Activated CD4-positive, CD25-positive, alpha-beta regulatory T cell (primary cell): ENCODE measurements at regions not wholly inside any gene's neighbourhood (a gene's known extent, or its start where the extent isn't known, plus 50 kb on each side); places are given as distances from the start of the nearest gene placed in this dataset.
A peak's percentile ranks its signal among the peaks of the same experiment; 100 is the strongest.

Source experiments
- DNase-seq, 4 experiments: peaks; one replicate each; lab custom pipeline; 2025; lab: John Stamatoyannopoulos, UW

- DNase-seq: no peak
Measured at GRCh38 chr6:113292646-113293422, 564.3 kb upstream of the MARCKS start.

GRCh38 chr6:113293423-113293740 is 563.8 kb upstream of the MARCKS start:
- DNase-seq: no peak

DNA sequence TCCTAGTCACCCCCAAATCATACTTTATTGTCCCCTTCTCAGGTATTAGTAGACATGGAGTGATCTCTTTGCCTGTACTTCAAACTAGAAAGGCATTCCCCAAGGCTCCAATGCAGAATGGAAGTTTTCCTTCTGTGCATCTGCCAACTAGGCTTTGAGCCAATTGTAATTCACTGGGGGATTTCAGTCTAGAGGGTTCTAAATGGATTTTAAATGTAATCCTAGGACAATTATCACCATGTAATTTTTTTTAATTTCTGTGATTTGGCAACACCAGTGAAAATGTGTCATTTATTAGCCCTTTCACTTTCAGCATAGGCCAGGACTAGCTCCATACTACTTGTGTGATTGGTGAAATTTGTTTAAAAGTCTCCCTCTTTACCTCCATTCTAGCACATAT is 557.6 kb upstream of the MARCKS start:
- no peak for DNase-seq

- DNase-seq: no peak
Measured at GRCh38 chr6:113301651-113302050, 555.5 kb upstream of the MARCKS start.

DNA sequence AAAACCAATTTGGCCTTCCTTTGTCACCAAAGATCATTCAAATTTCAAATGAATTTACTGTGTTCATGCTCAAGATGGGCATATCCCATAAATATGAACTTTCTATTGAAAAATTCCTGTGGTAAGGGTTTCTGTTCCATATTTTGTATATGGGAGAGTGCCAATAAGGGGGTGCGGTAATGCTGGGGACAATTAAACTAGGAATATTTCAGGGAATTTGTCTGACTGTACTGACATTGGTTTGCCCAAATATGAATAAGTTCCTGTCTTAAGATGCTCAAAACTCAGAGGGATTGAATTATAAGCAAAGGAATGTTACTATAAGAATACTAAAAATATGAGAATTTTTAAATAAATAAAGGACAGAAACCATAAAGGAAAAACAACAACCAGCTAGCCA is 553.0 kb upstream of the MARCKS start:
- DNase-seq: no peak

DNA sequence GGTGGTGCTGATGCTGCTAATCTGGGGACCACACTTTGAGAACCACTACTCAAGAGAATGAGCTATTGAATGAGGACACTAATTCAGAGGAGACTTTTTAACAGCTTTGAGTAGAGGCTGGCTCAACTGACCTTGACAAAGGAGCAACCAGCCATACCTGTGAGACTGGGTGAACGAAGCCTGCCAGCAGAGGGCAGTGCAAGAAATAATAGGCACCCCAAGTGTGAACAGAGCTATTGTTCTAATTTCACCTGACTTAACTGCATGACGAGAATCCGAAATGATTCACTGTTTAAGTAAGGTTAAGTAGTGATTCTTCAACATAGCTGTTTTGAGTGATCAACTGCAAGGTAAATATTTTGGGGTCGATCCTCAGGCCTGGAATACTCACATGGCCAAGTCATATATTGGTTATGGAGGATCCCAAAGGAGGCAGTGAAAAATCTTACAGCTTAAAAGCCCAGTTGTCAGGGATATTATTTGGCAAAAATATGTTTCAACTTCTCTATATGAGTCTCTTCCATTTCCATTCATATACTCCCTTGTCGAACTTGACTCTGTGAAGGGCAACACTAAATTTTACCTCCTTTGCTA is 550.5 kb upstream of the MARCKS start:
- peak in 1 of 4 experiments; percentile 3 for DNase-seq

DNA sequence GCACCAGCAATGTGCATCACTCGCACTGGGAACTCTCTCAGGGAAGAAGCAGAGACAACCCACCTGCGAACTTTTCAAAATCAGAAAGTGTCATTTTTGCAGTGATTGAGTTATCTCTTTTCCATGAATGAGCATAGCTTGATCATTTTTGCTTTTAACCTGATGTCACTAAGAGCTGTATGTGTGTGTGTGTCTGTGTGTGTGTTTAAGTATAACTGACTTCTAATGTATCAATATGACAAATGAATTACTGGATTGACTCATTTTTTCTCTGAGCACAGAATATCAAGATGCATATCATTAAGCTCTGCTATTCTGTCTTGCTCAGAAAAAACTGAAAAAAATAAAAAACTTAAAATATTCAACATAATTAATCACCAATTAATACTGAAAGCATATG is 548.9 kb upstream of the MARCKS start:
- no peak for DNase-seq

DNA sequence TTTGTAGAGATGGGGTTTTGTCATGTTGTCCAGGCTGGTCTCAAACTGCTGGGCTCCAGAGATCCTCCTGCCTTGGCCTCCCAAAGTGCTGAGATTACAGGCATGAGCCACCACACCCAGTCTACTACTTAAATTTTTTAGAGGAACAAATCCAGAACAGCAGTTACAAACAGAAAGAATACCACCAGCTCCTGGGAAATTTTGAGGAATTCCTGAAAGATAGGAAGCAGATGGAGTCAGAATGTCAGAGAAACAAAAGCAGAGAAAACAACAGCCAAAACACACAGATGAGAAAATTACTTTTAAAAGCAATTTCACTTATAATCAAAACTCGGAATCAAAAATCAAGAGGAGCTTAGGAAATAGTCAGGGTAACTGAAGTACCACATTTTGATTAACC is 543.3 kb upstream of the MARCKS start:
- no peak for DNase-seq

DNA sequence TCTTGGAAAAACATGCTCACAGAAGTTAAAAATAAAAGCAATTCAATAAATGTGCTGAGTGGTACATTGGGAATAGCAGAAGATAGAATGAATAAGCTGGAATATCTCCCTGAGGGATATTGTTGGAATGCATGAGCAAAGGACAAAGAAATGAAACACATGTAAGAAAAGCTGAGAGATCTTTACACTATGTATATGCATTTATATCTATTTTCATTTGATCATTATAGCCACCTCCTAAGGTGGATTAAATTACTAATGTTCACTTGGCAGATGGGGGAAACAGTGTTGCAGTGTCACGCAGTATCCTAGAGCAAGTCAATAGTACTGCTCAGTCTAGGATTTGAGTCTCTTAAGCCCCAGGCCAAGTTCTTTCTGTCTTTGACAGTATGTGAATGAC is 542.0 kb upstream of the MARCKS start:
- no peak for DNase-seq

DNA sequence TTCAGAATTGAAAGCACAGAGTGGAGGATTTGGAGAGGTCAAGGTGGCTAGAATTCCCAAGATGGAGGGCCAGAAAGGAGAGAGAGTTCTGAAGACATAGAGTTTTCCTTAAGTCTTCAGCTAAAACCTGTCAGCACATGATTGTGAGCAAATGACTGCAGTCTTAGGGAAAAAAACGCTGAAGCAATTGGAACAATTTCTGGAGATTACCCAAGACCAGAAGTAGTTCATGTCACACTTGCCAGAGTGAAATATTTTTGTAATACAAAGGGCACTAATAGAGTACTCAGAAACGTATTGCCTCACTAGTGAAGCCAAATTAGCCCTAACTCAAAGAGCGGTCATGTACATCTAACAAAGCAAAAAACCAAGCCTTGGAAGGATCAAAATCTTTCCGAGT is 541.3 kb upstream of the MARCKS start:
- DNase-seq: no peak

DNA sequence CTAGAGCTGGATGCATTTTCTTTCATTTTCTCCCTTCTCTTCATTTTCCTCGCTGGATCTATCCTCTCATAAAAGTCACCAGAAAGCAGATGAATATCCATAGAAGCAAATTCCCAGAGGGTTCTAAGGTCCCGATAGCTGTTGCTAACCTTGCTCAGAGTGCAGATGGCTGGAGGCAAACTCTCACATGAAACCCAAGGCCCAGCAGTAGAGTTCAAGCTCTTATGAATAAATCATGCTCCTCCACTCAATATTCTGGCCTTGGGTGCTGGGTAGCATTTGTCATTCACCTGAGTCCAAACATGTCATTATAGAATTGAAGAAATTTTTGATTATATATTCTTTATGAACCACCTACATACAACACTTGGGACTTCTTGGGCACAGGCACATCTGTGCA is 539.7 kb upstream of the MARCKS start:
- no peak for DNase-seq

GRCh38 chr6:113317891-113318574 is 539.1 kb upstream of the MARCKS start:
- no peak for DNase-seq

DNA sequence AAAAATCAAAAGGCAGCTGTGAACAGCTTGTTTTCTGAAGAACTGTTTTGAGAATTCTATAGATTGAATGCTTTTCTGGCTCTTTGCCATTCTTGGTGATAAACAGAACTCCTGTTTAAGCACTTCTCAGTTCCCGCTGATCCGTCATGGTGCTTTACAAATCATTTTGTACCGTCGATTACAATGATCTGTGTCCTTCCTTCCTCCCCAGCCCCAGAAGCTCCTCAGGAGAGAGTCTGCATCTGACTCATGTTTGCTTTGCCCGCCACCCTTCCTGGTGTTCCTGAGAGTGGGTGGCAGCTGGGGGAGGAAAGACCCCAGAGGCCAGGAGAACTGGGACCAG is 538.6 kb upstream of the MARCKS start:
- no peak for DNase-seq

DNA sequence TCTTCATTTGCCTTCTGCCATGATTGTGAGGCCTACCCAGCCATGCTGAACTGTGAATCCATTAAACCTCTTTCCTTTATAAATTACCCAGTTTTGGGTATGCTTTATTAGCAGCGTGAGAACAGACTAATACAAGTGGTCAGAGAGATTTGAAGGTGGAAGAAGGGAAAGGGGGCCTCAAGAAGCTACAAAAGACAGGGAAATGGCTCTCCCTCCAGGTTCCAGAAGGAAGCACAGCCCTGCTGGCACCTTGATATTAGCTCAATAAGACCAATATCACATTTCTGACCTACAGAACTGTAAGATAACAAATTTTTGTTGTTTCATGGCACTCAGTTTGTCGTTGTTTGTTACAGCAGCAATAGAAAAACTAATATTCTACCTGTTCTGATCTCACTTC is 536.5 kb upstream of the MARCKS start:
- no peak for DNase-seq

DNA sequence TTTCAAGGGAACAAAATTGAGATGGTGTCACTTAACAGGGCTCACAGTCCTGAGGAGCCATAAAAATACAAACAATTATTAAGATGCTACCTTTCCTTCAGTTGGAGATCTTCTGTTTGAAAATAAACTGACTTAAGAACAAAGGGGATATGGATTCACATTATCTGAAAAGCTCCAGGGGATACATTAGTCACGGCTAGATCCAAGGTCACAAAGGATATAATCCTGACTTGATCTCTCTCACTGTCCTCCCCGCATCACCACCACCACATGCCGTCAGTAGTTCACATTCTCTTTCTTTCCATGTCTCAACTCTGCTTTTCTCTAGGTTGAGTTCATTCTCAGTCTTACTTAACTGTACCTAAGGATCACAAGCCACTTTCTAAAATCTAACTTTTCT is 530.4 kb upstream of the MARCKS start:
- DNase-seq: no peak

DNA sequence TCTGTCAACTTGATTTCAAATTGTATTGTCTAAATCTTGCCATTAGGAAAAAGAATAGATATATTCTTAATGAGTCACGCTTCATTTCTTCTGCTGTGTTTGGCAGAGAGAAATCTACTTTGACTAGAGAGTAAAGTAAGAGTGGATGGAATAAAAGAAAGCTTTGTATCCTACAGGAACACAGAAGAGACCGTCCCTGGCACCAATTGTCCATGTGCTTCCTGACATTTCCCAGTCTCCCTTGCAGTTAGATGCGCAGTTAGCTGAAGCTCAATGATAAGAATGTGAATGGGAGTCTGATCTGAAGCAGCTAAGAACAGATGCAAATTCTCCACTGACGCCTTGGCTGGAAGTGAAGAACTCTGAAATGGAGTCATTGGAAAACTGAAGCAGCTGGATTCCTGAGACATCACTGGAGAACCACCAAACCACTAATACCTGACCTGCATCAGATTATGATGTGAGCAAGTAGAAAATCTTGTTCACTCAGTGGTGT is 528.2 kb upstream of the MARCKS start:
- no peak for DNase-seq

- DNase-seq: no peak
Measured at GRCh38 chr6:113329942-113330635, 527.1 kb upstream of the MARCKS start.

DNA sequence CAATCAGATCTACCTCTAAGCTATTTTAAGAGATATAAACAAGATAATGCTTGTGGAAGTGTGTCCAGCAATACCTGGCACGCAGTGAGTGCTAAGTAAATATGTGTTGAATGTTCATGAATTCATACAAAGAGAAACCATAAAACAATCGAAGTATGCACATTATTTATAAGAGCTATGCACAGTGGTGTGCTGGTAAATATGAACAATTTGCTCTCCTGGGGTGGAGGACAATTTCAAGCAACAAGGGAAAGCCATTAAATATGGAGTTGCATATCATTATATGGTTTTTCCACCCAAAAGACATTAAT is 526.6 kb upstream of the MARCKS start:
- DNase-seq: no peak

DNA sequence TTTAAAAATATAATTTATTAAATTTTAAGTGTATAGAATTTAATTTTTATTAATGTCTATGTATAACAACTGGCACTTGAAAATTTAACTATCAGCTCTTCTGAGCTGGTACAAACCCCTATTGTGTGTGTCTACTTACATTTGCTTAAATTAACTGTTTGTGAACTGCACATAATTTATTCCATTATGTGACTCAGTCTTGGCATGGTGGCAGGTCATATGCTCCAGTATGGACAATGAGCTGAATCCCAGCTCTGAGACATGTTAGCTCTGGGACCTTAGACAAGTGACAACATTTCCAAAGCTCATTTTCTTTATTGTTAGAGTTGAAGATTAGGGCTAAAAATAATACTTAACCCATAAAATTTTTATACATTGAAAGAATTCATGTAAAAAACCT is 526.1 kb upstream of the MARCKS start:
- no peak for DNase-seq

DNA sequence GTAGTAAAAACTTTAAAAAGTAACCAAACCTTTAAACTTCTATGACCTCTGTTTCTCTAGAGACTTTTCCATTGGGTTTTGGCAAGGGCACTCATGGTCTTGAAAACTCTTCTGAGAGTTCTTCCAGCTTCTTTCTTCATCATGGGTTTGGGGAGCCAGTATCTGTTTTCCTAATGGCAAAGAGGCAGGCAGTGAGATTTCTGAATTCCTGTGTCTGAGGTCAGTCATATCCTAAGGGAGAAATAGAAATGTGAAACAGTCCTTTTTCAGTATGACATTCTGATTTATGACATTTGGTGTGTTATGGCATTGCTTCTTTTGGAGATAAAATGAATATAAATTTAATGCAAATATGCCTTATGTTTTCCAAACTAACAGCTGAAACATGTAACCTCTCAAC is 518.5 kb upstream of the MARCKS start:
- DNase-seq: no peak

DNA sequence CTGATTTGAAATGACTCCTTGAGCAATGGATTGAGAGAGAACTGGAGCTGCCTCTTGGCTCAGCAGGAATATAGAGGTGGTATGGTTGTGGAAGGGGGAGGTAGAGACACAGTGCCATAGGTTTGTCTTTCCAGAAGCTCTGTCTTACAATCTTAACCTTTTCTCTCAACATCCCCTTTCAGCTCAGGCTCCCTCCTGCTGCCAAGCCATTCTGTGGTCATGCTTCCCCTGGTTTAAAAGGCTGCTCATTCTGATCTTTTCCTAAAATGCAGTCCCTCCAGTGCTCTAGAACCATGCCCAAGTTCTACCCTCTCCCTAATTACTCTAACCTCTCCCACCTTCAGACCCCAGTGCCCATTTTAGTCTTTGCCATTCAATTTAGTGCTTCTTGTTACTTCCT is 517.9 kb upstream of the MARCKS start:
- no peak for DNase-seq

- no peak for DNase-seq
Measured at GRCh38 chr6:113340371-113340770, 516.8 kb upstream of the MARCKS start.

DNA sequence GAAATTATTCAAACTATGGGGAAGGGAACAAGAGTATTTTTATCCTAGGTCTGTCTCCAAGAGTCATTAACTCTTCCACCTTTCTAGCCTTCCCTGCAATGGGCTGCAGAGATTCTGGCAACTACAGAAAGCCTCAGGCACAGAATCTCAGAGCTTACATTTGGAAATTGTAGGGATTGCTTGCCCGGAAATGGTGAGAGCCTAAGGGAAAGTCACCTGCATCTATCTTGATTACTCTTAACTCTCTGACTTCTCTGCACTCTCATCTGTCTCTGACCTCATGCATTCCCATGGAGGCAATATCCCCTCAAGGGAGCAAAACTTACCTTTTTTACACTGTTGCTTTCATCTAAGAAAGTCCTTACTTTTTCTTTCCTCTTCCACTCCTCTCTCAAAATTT is 513.2 kb upstream of the MARCKS start:
- no peak for DNase-seq
